NCI-H446 treated with DMSO at 0.1 percent for 48 hours (cell line): ENCODE measurements at regions not wholly inside any gene's neighbourhood (a gene's known extent, or its start where the extent isn't known, plus 50 kb on each side); places are given as distances from the start of the nearest gene placed in this dataset.

Experiments
- DNase-seq: peaks from one replicate; lab custom pipeline; 2025; lab: John Stamatoyannopoulos, UW

DNA sequence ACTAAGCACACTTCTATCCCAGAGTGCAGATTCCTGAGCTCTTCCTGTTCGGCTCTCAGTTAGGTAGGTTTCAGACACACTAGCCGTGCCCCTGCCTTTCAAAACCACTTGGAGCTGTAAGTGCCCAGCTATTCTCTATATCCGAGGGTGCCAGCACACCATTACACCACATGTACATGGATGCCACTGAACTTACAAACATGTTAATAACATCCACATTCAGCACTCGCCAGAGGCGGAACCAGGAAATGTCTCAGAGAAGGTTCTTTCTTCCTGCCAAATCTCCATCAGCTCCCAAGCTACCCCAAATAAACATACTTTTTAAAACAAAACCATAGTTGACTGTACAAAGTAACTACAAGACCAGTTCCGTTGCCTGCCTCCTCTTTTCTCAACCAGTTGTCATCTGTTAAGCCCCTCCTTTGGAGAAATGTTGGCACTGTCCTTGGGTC is 78.4 kb upstream of the CTTNBP2NL start:
- no peak for DNase-seq

- DNase-seq, result no peak
Observed at GRCh38 chr1:112318263-112318662, 77.8 kb upstream of the CTTNBP2NL start.

- DNase-seq, result no peak
Observed at GRCh38 chr1:112318698-112319370, 77.2 kb upstream of the CTTNBP2NL start.

DNA sequence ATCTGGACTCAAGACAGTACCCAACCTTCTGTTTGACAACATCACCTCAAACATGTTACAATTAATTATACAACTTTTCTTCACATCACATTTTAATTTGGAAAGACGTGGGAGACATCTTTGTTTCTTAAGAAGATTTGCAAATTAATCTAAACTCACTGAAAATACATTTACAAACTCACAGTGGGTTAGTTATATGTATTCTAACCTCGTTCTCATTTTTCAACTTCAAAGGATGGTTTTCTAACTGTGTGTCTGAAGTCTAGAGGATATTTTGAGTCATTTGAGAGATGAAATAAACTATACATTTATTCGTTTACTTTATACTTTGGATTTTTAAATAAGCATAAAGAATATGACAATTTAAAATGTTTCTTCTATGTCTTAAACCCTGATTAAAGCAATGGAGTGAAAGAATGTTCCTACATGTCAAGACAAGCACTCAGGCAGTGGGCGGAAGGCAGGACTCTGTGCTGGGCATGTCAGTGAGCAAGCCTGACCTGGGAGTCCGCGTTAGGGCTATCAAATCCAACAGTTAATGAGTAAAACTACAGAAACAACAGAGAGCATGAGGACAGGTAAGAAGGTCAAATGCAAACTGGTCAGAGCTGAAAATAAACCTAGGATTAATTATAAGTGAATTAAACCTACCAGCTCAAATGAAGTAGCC is 76.5 kb upstream of the CTTNBP2NL start:
- no peak for DNase-seq

DNA sequence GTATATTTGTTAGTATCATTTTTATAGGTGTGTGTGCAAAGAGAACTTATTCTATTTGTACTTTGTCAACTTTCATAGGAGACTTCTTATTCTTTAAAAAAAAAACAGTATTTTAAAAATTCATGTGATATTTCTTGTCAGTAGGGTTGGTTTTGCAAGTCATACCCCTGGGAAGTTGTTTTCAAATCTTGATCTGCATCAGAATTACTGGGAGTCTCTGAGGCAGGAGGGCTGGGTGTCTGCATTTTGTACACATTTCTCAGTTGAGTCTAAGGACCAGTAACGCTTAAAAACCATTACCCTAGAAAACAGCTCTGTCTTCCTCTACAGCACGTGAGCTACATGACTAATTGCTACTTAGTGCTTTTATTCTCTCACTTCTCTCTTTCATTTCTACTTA is 76.0 kb upstream of the CTTNBP2NL start:
- DNase-seq, result no peak

GRCh38 chr1:112322018-112322417 is 74.0 kb upstream of the CTTNBP2NL start:
- DNase-seq, result no peak

GRCh38 chr1:112322983-112323678 is 72.9 kb upstream of the CTTNBP2NL start:
- no peak for DNase-seq

DNA sequence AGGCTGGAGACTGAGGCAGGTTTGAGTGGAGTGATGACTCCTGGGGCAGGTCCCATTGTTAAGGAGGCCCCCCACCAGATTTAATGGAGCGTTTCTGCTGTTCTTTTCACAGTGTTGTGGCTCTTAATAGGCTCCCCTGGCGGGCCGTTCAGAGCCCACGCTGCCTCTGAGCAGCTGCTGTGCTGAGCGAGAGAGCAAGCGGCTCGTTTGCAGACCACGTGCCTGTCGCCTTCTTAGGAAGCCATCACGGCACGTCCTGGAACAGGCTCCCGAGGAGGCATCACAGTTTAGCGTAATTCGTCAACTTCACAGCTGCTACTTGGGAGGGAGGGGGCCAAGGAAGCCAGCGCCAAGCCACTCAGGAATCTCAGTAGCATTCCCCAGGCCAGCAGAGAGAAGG is 70.5 kb upstream of the CTTNBP2NL start:
- DNase-seq, result no peak

DNA sequence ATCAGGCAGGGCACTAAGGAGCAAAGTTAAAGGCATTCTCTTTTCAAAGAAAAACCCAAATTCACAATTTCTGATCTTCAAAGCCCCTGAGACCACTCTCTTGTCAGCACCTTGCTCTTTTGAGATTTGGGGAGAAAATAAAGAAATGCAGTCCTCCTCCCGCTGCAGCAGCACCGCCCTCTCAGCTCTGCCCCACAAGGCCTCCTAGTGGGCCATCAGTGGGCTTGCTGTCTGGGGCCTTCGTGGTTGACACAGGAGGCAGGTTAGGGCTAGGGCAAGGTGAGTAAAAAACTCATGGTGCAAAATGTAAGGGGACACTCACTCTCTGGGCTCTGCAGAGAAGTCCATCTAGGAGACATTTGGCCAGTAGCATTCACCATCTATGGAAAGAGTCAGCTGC is 67.4 kb upstream of the CTTNBP2NL start:
- DNase-seq, result no peak

- no peak for DNase-seq
Observed at GRCh38 chr1:112332176-112333150, 63.6 kb upstream of the CTTNBP2NL start.

DNA sequence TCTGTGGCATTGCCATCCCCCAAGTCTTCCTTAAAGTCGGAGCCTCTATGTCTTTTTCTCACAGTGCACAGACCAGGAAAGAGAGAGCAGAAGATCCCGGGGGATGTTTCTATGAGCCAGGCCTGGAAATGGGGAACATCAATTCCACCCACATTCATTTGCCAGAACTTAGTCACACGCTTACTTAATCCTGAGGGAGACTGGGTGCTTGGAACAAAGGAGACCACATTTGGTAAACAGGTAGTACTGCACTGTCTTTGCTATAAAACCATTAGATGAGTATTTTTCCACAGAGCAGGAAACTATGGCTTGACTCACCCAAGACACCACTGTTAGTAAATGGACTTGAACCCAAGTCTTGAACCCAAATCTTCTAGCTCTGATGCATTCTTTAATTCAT is 60.7 kb upstream of the CTTNBP2NL start:
- no peak for DNase-seq

DNA sequence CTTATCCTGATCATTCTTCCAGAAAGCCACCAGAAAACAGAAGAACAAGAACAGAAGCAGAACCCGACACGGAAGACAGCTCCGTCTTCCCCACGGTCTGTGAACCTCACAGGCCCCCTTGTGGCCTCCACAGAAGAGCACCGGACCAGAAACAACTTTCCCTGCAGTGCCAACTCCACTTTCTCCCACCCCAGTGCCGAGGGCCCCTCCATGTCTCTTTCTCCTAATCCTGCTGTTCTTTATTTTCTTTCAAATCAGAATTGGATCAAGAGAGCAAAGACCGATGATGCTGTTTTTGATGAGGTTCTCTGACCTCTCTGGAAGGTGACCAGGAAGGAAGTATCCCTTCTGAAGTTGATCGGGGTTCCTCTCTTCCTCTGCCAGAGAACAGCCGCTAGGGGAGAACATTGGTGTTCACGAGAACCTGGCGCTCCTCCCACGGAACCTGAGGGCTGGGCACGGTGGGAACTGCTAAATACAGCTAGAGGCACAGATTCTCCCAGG is 58.9 kb upstream of the CTTNBP2NL start:
- DNase-seq, result no peak

GRCh38 chr1:112341986-112342385 is 54.0 kb upstream of the CTTNBP2NL start:
- DNase-seq, result no peak

DNA sequence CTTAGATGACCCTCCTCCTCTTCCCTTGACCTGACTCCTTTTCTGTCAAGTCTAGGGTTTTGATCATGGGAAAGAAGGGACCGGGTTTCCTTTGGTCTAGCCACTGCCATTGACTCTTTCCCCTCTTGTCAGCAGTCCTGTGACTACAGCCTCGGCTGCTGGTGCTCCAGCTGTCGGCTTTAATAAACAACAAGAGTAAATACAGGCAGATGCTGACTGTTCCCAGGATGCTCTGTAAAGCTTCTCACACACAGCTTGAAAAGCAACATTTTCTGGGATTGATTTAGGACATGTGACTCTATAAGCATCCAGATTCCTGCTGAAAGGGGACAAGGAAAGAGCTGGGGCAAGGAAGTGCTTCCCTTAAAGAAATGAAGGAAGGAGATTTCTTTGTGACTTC is 53.5 kb upstream of the CTTNBP2NL start:
- DNase-seq, result no peak

- no peak for DNase-seq
Observed at GRCh38 chr1:112344754-112345423, 51.1 kb upstream of the CTTNBP2NL start.
